Activated T-helper 1 cell treated with anti-CD3 and anti-CD28 coated beads, Interleukin-12 subunit alpha, Interleukin-12 subunit beta, Interleukin-2, Interleukin-4 antibody, amounts not matched to agents 30 ng/mL and 10 ng/mL and 1 ng/mL, durations not matched to agents 14 hours and 24 hours and 36 hours (primary cell): ENCODE measurements at regions not wholly inside any gene's neighbourhood (a gene's known extent, or its start where the extent isn't known, plus 50 kb on each side); places are given as distances from the start of the nearest gene placed in this dataset.

Experiments
- DNase-seq: peaks from one replicate; pipeline ENCODE4 v3.0.0; 2021; ENCODE audit warnings: low spot score
- H3K27ac Mint-ChIP-seq: one replicate; pipeline ENCODE4 v1.8.0; 2021; ENCODE audit warnings: mild to moderate bottlenecking, mixed read lengths
- H3K27me3 Mint-ChIP-seq: one replicate; pipeline ENCODE4 v1.8.0; 2022; ENCODE audit warnings: mild to moderate bottlenecking, moderate library complexity, mixed read lengths; ENCODE audit not compliant: insufficient read depth
- H3K36me3 Mint-ChIP-seq: one replicate; pipeline ENCODE4 v1.8.0; 2021; ENCODE audit warnings: low read depth, mixed read lengths
- H3K4me1 Mint-ChIP-seq: one replicate; pipeline ENCODE4 v1.8.0; 2021; ENCODE audit warnings: low read depth, mixed read lengths
- H3K4me3 Mint-ChIP-seq: one replicate; pipeline ENCODE4 v1.8.0; 2021; ENCODE audit warnings: mild to moderate bottlenecking, moderate library complexity, mixed read lengths
- H3K9me3 Mint-ChIP-seq: one replicate; pipeline ENCODE4 v1.8.0; 2021; ENCODE audit warnings: mixed read lengths
- intact Hi-C: fragments of 100-400 bp; cut with micrococcal nuclease; formaldehyde crosslinking; loops from one replicate; pipeline ENCODE4 v1.15.1; 2024

DNA sequence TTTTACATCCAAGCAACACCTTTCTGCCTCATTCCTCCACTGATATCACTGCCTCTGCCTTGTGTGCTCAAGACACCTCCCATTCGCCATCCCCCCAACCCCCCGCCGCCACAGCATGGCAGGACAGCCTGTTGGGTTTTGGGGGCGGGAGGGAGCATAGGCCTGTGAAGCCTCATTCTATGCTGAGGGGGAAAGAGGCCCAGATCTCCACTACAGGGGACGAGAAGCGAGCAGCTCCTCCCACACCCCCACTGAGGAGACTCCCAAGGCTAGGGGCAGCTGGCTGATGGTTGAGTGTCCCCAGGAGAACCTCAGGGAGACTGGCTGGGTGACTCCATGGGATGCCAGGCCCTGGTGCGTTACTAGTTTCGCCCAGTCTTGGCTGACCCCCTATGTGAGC lies 214.3 kb upstream of the SIX2 start:
- Mint-ChIP-seq H3K27ac (no peak overlapping the region), H3K36me3 (no peaks in the 10 kb centered on the region), H3K4me1 (no peaks in the 10 kb centered on the region), H3K27me3 (peaks cover 5% of the 10 kb centered on the region), H3K9me3 (no peaks in the 10 kb centered on the region), H3K4me3 (no peak overlapping the region)
- intact Hi-C loops: no loop called here
- DNase-seq: no peak

DNA sequence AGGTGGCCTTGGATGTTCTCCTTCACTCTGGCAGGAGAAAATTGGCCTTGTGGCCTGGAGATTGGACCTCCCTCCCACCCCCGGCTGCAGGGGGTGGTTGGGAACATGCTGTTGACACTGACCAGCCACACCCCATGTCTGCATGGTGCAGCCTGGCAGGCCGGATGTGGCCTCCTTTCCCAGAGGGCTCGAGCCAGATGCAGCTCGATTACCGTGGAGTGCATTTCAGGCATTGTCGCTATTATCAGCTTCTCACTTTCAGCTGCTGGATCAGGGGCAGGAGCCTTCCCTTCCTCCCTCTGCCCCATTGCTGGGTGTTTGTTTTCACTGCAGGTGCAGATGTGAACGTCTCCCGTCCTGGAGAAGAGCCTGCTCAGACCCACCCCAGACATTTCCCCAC lies 211.0 kb upstream of the SIX2 start:
- no peak overlapping the region for H3K4me3 Mint-ChIP-seq
- H3K27me3 Mint-ChIP-seq: peaks cover 6% of the 10 kb centered on the region
- intact Hi-C loops: no loop called here
- H3K36me3 Mint-ChIP-seq: no peaks in the 10 kb centered on the region
- no peak for DNase-seq
- H3K27ac Mint-ChIP-seq: no peak overlapping the region
- H3K9me3 Mint-ChIP-seq: no peaks in the 10 kb centered on the region
- H3K4me1 Mint-ChIP-seq: no peaks in the 10 kb centered on the region

DNA sequence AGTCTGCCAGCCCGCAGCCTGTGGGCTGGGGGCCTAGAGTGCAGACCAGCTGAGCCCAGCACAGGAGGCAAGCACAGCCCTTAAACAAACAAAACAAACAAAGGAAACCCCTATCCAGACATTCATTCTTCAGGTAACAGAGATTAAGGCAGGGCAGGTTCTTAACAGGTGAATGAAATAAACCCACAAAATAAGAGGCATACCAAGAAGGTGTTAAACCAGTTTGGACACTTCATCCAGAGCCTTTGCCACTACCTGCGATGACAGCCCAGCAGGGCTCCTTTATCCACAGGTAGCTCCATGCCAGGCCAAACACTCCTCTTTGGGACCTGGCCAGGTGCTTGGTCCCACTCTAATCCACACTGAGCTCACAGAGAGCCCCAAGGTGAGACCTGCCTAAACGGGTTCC lies 209.7 kb upstream of the SIX2 start:
- Mint-ChIP-seq H3K36me3 (no peaks in the 10 kb centered on the region), H3K4me3 (no peak overlapping the region), H3K4me1 (no peaks in the 10 kb centered on the region), H3K9me3 (no peaks in the 10 kb centered on the region), H3K27me3 (peaks cover 6% of the 10 kb centered on the region), H3K27ac (no peak overlapping the region)
- intact Hi-C loops: no loop called here
- DNase-seq: no peak

DNA sequence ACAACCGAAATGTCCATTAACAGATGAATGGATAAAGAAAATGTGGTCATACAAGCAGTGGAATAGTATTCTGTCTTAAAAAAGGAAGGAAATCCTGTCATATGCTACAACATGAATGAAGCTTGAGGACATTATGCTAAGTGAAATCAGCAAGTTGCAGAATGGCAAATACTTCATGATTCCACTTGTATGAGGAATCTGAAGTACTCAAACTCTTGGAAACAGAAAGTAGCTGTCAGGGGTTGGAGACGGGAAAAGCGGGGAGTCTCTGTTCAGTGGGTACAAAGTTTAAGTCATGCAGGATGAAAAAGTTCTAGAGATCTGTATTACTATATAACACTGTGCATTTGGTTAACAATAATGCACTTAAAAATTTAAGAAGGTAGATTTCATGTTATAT lies 209.0 kb upstream of the SIX2 start:
- Mint-ChIP-seq H3K4me3 (no peak overlapping the region), H3K4me1 (no peaks in the 10 kb centered on the region), H3K27me3 (peaks cover 6% of the 10 kb centered on the region), H3K9me3 (no peaks in the 10 kb centered on the region), H3K27ac (no peak overlapping the region), H3K36me3 (no peaks in the 10 kb centered on the region)
- DNase-seq: no peak
- intact Hi-C loops: no loop called here

DNA sequence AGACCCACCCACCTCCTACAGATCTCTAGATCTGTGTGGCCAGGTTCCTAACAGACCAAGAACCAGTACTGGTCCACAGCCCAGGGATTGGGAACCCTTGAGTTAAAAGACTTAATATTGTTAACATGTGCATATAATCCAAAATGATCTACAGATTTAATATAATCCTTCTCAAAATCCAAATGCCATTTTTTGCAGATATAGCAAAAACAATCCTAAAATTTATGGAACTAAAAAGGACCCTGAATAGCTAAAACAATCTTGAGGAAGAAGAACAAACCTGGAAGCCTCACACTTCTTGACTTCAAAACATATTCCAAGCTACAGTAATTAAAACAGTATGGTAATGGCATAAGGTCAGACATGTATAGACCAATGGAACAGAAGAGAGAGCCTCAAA lies 206.9 kb upstream of the SIX2 start:
- no peak for DNase-seq
- peaks cover 10% of the 10 kb centered on the region for H3K27me3 Mint-ChIP-seq
- no peak overlapping the region for H3K27ac Mint-ChIP-seq
- H3K9me3 Mint-ChIP-seq: no peaks in the 10 kb centered on the region
- H3K36me3 Mint-ChIP-seq: no peaks in the 10 kb centered on the region
- no peaks in the 10 kb centered on the region for H3K4me1 Mint-ChIP-seq
- no peak overlapping the region for H3K4me3 Mint-ChIP-seq
- intact Hi-C loops: no loop called here

DNA sequence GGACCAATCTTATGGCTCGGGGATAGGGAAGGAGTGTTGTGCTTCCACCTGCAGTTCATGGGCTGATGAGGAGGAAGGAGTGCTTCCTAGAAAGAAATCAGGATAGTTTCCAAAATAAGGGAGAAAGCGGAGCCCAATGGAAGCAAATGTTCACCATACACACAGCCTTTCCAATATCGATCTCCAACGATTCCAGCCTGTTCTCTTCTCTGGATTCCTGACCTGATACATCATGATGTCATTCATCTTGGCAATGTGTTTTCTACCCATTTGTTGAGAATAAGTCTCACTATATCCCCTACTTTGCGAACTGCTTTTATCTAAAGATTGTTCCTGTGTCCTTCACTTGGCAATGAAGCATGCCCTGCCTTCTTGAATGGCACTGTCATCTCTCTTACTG lies 205.3 kb upstream of the SIX2 start:
- Mint-ChIP-seq H3K27ac (no peak overlapping the region), H3K4me1 (no peaks in the 10 kb centered on the region), H3K4me3 (no peak overlapping the region), H3K36me3 (no peaks in the 10 kb centered on the region), H3K9me3 (no peaks in the 10 kb centered on the region), H3K27me3 (peaks cover 10% of the 10 kb centered on the region)
- no peak for DNase-seq
- intact Hi-C loops: no loop called here

DNA sequence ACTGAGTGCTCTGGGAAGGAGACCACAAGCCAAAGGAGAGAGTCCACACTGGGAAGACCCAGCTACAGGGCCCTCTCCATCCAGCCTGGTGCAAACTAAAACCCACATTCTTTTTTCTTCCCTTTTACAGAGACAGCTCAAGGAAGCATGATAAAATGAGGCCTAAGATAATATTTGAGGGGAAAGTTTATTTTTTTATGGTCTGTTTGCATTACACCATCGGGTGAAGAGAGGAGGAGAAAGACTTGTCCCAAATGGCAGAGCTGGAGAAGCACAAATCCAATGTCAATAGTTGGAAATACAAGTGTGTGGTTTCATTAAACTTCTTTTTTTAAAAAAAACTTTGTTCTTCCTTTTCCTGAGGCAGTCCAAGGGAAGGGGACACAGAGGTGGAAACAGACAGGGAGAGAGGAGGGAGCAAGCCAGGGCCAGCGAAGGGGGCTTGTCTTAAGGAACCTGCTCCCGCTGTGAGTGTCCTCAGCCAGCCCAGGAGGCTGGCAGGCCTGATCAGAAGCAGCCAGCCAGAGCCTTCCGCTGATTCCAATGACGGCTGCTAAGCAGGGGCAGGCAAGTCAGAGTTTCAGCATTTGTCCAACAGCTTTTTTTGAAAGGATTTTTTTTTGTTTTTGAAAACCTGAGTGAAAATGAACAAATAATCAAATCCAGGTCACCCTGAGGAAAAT lies 203.8 kb upstream of the SIX2 start:
- H3K36me3 Mint-ChIP-seq: no peaks in the 10 kb centered on the region
- no peak overlapping the region for H3K27ac Mint-ChIP-seq
- H3K4me3 Mint-ChIP-seq: no peak overlapping the region
- no peaks in the 10 kb centered on the region for H3K9me3 Mint-ChIP-seq
- H3K4me1 Mint-ChIP-seq: no peaks in the 10 kb centered on the region
- no peak for DNase-seq
- intact Hi-C loops: no loop called here
- H3K27me3 Mint-ChIP-seq: peaks cover 10% of the 10 kb centered on the region

DNA sequence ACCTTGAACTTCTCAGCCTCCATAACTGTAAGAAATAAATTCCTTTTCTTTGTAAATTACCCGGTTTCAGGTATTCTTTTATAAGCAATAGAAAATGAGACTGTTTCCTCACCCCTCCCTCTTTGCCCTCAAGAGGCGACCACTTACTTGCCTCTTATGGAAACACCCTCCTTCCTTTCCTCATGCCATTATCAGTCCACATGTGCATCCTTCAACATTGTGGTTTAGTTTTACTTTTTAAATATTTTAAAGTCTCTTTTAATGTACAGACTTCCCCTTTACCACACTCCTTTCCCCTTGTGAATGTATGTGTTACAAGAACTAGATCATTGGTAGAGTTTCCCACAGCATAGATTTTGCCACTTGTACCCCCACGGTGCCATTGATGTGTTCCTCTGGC lies 202.4 kb upstream of the SIX2 start:
- Mint-ChIP-seq H3K4me3 (no peak overlapping the region), H3K36me3 (no peaks in the 10 kb centered on the region), H3K27me3 (peaks cover 10% of the 10 kb centered on the region), H3K4me1 (no peaks in the 10 kb centered on the region), H3K27ac (no peak overlapping the region), H3K9me3 (no peaks in the 10 kb centered on the region)
- intact Hi-C loops: no loop called here
- no peak for DNase-seq

DNA sequence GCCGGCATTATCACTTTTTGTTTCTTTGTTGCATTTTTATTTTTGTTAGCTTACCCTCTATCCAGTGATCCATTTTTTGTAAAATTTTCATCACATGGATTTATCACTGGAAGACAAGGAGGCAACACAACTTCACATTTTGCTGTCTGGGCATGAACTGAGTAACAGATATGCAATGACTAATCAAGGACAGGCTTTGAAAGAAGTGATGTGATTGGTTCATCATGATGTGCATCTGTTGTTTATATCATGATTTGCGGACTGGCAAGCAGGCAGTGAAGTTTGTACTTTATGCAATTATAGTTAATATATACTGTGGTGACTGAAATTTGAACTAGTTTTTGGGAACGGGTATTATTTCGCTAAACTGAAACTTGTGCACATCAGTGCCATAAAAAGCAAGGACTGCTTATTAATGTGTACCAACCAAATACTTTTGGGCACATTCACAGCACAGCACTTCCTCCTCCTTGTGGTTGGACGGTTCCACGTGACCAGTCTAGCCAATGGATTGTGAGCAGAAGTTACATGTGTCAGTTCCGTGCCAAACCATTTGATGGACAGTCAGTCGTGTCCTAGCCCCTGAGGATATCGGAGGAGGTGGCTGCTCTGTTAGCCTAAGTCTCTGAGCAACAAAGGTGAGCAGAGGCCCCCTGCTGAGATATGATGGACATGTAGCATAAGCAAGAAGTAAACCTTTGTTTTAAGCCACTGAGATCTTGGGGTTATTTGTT lies 201.4 kb upstream of the SIX2 start:
- DNase-seq: no peak
- Mint-ChIP-seq H3K9me3 (no peaks in the 10 kb centered on the region), H3K27ac (no peak overlapping the region), H3K4me1 (no peaks in the 10 kb centered on the region), H3K27me3 (peaks cover 10% of the 10 kb centered on the region), H3K36me3 (no peaks in the 10 kb centered on the region), H3K4me3 (no peak overlapping the region)
- intact Hi-C loops: no loop called here

DNA sequence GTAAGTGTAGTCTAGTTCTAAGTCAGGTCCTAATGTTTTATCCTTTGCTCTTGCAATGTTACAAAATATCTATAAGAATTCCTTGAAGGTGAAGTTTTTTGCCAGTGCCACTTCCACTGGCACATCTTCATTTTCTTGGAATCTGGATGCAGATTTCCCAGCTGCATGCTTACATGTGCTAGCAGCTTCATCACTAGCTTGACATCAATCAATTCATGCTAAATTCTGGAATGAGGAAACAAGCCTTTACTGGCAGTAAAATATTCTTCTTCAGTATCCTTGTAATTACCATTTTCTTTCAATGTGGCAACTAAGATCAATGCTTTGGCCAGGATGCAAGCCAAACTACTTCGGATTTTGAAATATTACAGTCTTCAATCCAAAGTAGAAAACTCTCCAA lies 200.6 kb upstream of the SIX2 start:
- no peaks in the 10 kb centered on the region for H3K9me3 Mint-ChIP-seq
- intact Hi-C loops: no loop called here
- DNase-seq: no peak
- no peaks in the 10 kb centered on the region for H3K36me3 Mint-ChIP-seq
- no peak overlapping the region for H3K27ac Mint-ChIP-seq
- no peaks in the 10 kb centered on the region for H3K4me1 Mint-ChIP-seq
- no peak overlapping the region for H3K4me3 Mint-ChIP-seq
- H3K27me3 Mint-ChIP-seq: peaks cover 10% of the 10 kb centered on the region

DNA sequence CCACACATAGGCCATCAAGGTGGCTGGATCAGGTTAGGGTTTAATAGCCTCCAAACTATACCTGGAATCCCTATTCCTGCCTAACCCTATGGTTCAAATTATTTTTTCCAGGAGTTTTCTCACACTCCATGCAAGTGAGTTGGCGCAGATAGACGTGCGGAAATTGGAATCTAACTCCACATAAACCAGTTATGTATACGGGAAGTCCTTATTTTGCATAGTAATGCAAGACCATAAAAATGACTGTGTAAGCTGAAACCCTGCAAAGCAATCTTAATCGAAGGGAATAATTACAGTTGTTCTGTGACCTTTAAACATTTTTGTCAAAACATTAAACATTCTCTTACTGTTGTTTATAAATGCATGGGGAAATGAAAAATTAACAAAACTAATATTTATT lies 200.1 kb upstream of the SIX2 start:
- H3K4me3 Mint-ChIP-seq: no peak overlapping the region
- H3K4me1 Mint-ChIP-seq: no peaks in the 10 kb centered on the region
- intact Hi-C loops: no loop called here
- no peak overlapping the region for H3K27ac Mint-ChIP-seq
- DNase-seq: no peak
- H3K27me3 Mint-ChIP-seq: peaks cover 15% of the 10 kb centered on the region
- no peaks in the 10 kb centered on the region for H3K36me3 Mint-ChIP-seq
- no peaks in the 10 kb centered on the region for H3K9me3 Mint-ChIP-seq

DNA sequence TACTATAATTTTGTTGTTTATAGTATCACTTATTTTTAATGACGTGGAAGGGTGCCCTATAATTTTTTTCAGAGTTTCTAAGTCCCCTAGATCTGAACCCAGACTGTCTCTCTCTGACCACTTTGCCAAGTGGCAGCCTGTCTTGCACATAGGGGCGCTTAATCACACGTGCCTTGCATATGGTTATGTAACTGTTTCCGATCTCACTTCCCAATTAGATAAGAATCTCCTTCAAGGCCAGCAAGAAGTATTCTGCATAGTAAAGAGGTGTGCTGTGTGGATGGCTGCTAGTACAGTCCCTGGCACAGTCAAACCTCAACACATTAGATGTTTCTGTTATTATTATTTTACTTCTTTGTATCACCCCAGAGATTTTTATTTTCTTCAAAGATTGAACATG lies 197.8 kb upstream of the SIX2 start:
- DNase-seq: no peak
- H3K27ac Mint-ChIP-seq: no peak overlapping the region
- H3K4me1 Mint-ChIP-seq: peaks cover 6% of the 10 kb centered on the region
- H3K36me3 Mint-ChIP-seq: no peaks in the 10 kb centered on the region
- intact Hi-C loops: no loop called here
- H3K27me3 Mint-ChIP-seq: peaks cover 17% of the 10 kb centered on the region
- H3K4me3 Mint-ChIP-seq: no peak overlapping the region
- no peaks in the 10 kb centered on the region for H3K9me3 Mint-ChIP-seq

DNA sequence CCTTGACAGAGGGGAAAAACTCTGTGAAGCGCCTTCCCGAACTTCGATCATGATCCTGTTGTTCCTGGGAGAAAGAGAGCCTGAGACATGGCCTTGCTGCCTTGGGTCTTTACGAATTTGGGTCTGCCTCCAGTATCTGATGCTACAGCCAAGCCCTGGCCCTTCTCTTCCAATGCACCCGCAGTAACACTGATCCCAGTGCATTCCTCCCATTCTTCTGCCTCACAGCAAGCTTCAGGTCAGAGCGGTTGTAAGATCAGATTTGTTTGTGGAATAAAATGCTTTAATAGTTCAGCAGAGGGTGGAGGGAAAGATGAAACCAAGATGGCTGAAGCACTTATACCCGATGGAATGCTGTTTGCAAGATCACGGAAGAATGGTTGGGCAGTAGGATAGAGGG lies 196.7 kb upstream of the SIX2 start:
- no peaks in the 10 kb centered on the region for H3K36me3 Mint-ChIP-seq

DNA sequence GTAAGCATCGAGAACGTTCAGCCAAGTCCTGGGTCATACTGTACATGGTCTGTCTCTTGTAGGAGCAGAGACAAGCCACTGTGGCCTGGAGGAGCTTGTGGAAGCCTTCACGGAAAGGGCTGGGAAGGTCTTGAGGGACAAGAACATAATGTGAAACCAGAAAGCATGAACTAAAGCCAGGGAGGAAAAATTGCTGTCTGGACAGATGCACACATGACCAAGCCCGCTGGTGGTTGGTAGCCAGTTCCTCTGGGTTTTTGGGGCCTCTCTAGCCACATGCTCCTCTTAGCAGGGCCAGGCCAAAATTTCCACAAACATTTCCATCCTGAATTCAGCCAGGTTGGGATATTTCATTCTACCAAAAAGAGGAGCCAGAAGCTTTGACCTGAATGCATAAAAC lies 196.2 kb upstream of the SIX2 start:
- Mint-ChIP-seq H3K4me1 (peaks cover 6% of the 10 kb centered on the region), H3K4me3 (no peak overlapping the region), H3K9me3 (no peaks in the 10 kb centered on the region), H3K27me3 (peaks cover 17% of the 10 kb centered on the region), H3K36me3 (no peaks in the 10 kb centered on the region), H3K27ac (no peak overlapping the region)
- intact Hi-C loops: no loop called here
- no peak for DNase-seq

More for the DNA sequence above, 196.7 kb upstream of the SIX2 start:
- Mint-ChIP-seq H3K4me3 (no peak overlapping the region), H3K27ac (no peak overlapping the region), H3K9me3 (no peaks in the 10 kb centered on the region), H3K27me3 (peaks cover 17% of the 10 kb centered on the region), H3K4me1 (peaks cover 6% of the 10 kb centered on the region)
- no peak for DNase-seq
- intact Hi-C loops: no loop called here
